K562 (cell line): ENCODE measurements at regions not wholly inside any gene's neighbourhood (a gene's known extent, or its start where the extent isn't known, plus 50 kb on each side); places are given as distances from the start of the nearest gene placed in this dataset.

Source experiments
- ARID1B ChIP-seq: fragments of 450-650 bp; IDR thresholded peaks from 2 replicates; pipeline ENCODE4 v1.6.1; 2016; ENCODE audit warnings: antibody characterized with exemption, mild to moderate bottlenecking, inconsistent platforms
- CAMTA2 ChIP-seq: fragments of 250-450 bp; sonication (Bioruptor Pico); conservative IDR thresholded peaks from 2 replicates; pipeline ENCODE4 v1.5.1; 2022
- SMARCB1 ChIP-seq: IDR thresholded peaks from 2 replicates; pipeline ENCODE4 v1.6.1; 2011; ENCODE audit warnings: improper control_type of control experiment, low read depth; ENCODE audit not compliant: insufficient read length
- SRSF3 ChIP-seq: fragments of 200-400 bp; formaldehyde crosslinking; IDR thresholded peaks from 2 replicates; pipeline ENCODE4 v1.6.1; 2016; ENCODE audit warnings: mild to moderate bottlenecking, low read length, moderate library complexity; ENCODE audit not compliant: insufficient read depth
- ZFPM2 ChIP-seq: fragments of 250-450 bp; sonication (Bioruptor Pico); IDR thresholded peaks from 2 replicates; pipeline ENCODE4 v1.5.1; 2022; ENCODE audit warnings: mild to moderate bottlenecking
- TF ChIP-seq, protein P1 (sequence below): sonication (generic); formaldehyde crosslinking; IDR thresholded peaks from 2 replicates; pipeline ENCODE4 v1.8.0; 2022; ENCODE audit warnings: mild to moderate bottlenecking, missing genetic modification reagents, borderline replicate concordance
- TF ChIP-seq, protein P2 (sequence below): fragments of 250-450 bp; sonication (Bioruptor Pico); IDR thresholded peaks from 2 replicates; pipeline ENCODE4 v1.6.1; 2021; ENCODE audit warnings: mild to moderate bottlenecking
- TF ChIP-seq, protein P3 (sequence below): sonication (generic); formaldehyde crosslinking; IDR thresholded peaks from 2 replicates; pipeline ENCODE4 v1.8.1; 2023; ENCODE audit warnings: mild to moderate bottlenecking, missing genetic modification reagents

DNA sequence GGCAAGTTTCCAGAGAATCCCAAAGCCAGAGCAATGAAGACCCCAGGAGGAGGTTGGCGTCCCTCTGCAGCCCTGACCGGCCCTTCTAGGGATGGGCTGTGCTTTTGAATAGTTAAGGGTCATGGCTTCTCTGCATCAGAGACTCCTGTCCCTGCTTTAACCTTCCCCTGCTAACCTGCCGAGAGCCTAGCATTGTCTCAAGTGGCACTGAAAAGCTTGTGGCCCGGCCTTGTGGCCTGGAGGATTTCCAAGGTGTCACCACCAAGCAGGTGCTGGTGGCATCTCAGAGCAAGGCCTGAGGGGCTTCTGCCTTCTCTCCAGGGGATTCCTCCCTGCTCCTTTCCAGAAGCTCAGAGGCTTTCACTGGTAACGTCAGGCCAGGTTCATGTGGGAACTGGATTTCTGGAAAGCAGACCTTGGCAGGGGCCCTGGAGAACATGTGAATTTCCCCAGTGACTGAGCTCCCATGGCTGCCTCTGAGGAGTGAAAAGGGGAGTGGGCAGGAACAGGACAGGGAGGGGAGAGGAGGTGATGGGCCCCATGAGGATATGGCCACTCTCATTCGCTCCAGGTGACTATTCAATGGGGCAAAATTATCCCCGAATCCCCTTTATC, 409.9 kb downstream of the PTPRU start (continued):
- TF ChIP-seq, protein P1, sequence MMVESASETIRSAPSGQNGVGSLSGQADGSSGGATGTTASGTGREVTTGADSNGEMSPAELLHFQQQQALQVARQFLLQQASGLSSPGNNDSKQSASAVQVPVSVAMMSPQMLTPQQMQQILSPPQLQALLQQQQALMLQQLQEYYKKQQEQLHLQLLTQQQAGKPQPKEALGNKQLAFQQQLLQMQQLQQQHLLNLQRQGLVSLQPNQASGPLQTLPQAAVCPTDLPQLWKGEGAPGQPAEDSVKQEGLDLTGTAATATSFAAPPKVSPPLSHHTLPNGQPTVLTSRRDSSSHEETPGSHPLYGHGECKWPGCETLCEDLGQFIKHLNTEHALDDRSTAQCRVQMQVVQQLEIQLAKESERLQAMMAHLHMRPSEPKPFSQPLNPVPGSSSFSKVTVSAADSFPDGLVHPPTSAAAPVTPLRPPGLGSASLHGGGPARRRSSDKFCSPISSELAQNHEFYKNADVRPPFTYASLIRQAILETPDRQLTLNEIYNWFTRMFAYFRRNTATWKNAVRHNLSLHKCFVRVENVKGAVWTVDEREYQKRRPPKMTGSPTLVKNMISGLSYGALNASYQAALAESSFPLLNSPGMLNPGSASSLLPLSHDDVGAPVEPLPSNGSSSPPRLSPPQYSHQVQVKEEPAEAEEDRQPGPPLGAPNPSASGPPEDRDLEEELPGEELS (CRISPR knock-in tag) = no peak
- TF ChIP-seq, protein P2, sequence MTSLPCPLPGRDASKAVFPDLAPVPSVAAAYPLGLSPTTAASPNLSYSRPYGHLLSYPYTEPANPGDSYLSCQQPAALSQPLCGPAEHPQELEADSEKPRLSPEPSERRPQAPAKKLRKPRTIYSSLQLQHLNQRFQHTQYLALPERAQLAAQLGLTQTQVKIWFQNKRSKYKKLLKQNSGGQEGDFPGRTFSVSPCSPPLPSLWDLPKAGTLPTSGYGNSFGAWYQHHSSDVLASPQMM (CRISPR knock-in tag) = no peak
- TF ChIP-seq SRSF3 = no peak
- no peak for TF ChIP-seq ARID1B
- TF ChIP-seq SMARCB1 = no peak
- TF ChIP-seq, protein P3, sequence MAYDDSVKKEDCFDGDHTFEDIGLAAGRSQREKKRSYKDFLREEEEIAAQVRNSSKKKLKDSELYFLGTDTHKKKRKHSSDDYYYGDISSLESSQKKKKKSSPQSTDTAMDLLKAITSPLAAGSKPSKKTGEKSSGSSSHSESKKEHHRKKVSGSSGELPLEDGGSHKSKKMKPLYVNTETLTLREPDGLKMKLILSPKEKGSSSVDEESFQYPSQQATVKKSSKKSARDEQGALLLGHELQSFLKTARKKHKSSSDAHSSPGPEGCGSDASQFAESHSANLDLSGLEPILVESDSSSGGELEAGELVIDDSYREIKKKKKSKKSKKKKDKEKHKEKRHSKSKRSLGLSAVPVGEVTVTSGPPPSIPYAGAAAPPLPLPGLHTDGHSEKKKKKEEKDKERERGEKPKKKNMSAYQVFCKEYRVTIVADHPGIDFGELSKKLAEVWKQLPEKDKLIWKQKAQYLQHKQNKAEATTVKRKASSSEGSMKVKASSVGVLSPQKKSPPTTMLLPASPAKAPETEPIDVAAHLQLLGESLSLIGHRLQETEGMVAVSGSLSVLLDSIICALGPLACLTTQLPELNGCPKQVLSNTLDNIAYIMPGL (CRISPR knock-in tag) = no peak
- no peak for TF ChIP-seq CAMTA2 (CRISPR knock-in tag)
- TF ChIP-seq ZFPM2 (CRISPR knock-in tag) = no peak
